Nucleus accumbens (tissue), 56 donors: ENCODE measurements at regions not wholly inside any gene's neighbourhood (a gene's known extent, or its start where the extent isn't known, plus 50 kb on each side); places are given as distances from the start of the nearest gene placed in this dataset.
A peak's percentile ranks its signal among the peaks of the same experiment; 100 is the strongest.

Source experiments
- DNase-seq, 56 donors: peaks; one replicate each; lab custom pipeline; 2025; lab: John Stamatoyannopoulos, UW

DNA sequence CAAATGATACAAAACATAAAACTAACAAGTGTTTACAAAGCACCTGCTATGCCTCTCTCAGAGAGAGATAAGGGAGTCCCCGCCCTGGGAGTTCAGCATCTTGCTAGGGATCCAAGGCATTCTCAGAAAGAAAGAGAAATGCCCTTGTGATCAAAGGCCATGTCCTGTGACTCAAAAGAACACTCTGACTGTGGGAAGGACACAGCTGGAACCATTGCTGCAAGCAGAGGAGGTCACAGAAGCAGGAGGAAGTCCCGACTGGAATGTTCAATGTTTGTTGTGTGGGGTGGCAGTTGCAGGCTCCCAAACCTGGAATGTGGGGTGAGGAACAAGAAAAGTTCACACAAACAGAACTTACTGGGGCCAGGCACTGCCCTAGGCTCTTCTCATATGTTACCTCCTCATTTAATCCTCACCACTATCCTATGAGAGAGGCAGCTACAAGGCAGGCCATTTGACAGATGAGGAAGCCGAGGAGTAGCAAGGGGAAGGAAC is 93.0 kb upstream of the GRIK3 start:
- no peak for DNase-seq

DNA sequence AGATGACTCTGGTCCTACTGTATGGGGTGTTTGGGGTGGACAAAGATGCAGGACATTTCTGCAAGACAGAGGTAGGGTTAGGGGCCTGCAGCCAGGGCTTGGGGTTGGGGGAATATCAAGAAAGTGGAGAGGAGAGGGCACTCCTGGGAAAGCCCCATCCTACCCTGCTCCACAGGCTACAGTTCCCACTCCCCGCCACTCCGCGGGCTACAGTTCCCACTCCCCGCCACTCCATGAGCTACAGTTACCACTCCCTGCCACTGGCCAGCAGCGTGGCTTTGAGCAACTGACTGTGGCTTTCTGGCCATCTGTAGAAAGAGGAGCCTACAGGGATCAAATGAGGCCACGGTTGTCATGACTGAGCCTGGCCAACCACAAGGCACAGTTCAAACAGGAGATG is 93.8 kb upstream of the GRIK3 start:
- no peak for DNase-seq

DNA sequence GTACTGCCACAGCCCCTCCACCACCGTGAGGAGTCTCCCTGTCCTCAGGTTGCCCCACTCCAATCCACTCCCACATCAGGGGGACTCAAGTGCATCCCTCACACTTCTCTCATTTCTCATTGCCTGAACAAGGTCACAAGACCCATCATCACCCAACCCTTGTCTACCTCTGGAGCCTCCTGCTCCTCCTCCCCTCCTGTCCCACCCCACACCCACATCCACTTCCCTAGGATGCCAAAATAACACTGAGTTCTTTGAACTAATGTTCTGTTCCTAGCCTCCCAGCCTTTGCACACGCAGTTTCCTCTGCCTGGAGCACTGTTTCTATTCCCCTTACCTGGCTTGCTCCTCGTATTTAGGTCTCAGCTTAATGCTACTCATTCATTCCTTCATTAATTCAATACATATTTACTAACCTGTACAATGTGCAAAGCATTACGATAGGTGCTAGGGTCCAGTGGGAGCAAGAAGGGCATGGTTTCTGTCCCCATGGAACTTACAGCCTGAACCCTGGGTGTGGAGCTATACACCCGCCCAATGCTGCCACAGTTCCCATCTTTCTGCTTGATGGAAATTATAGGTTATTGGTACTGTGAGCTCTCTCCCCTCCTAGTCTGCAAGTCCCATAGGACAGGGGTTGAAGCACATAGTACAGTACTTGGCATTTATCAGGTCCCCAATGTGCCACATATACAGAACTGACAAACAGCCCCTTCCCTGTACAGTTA is 96.1 kb upstream of the GRIK3 start:
- DNase-seq: peak in 4 of 56 donors; percentile 15 to 29 (median 24)

DNA sequence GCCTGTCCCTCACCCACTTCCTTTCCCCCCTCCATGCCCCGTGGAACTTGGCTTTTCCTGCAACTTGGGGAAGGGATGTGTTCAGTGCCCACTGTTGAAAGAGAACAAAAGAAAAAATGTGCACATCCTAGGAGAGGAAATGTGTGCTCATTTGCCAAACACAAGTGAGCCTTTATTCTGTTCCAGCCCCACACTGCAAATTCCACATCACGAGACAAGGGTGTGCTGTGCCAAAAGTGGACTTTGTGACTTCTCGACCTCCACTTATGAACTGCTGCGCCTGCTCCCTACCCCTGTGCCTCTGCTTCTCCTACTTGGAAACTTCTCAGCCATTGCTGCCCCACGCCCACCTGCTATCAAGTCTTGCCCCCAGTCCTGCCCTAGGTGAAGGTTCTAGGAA is 97.0 kb upstream of the GRIK3 start:
- DNase-seq: peak in 2 of 56 donors; percentile 10 to 14

DNA sequence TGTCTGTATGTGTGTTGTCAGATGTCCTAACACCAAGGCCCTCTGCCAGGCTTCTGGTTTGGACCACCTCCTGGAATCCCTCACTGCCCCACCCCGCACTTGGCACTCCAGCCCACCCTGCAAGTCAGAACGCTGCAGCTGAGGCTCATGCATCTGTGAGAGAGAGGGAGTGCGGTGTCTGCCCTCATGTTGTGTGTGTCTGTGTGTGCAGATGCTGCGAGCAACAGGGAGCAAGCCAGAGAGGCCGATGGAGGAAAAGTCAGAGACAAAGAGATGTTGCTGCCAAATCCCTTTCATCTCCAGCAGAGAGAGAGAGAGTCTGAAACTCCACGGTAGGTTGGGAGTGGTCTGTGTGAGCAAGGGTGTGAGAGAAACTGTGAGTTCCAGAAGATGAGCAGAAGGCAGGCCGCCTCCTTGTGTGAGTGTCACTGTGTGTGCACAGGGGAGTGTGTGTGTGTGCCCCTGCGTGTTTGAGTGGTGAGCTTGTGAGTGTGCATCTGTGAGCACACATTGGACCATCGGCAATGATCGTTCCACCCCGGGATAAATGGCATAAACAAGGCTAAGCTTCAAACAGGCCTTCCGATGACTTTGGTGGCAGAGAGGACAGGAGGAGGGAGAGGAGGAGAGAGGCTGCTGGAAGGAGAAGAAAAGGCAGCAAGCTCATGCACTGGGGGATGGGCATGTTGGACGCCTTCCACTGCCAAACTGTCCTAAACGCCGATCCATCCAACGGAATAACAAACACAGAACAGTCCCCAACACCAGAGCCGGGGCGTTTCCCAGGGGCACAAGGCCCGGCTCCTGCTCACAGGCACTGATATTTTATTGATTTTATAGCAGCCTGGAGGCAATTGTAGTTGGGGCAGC is 99.2 kb upstream of the GRIK3 start:
- DNase-seq: peak in 12 of 56 donors; percentile 9 to 53 (median 21)

DNA sequence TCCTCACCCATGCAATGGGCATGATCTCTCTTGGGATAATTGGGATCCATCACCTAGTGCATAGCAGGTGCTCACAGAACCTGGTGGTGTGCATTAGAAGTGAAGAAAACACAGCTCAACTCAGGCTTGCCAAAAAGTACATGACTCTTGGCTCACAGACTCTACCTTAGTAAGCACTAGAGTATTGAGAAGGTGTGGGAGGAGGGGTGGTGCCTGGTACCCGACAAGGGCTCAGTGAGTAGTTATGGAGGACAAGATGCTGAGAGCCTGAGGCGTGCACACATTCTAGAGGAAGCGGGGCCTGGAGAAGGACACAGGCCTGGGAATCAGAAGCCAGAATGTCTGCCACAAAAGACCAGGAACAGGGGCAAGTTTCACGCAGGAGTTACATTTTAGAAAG is 100.3 kb upstream of the GRIK3 start:
- peak in 12 of 56 donors; percentile 5 to 41 (median 24) for DNase-seq

DNA sequence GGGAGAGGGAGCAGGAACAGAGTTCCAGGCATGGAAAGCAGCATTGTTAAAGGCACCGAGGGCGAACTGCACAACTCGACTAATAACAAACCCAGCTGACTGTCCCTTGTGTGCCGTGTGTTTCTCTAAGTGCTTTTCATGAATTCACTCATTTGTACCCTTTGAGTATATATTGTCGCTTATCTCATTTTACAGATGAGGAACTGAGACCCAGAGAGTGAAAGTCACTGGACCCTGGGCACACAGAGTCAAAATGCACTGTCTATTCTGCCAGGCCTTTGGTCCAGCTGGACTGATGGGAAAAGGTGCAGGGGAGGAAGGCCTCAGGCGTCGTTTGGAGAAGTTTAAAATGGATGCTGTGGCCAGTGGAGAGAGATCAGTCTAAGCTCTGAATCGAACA is 100.7 kb upstream of the GRIK3 start:
- no peak for DNase-seq

DNA sequence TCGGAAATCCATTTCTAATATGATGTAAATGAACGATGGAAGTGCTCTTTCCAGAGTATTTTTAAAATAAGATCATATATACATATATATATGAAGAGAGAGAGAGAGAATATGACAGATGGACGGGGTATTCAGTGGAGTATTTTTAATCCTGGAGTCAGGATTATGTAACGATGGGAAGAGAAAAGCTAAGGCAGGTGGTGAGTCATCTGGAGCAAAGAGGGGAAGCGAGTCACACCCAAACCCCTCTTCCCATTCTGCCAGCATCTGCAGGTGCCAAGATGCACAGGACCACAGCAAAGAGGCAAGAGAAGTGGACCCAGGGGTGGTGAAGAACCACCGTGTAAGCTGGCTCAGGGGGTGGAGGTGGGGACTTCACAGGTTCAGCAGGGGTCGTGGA is 102.7 kb upstream of the GRIK3 start:
- peak in 2 of 56 donors; percentile 6 to 10 for DNase-seq

DNA sequence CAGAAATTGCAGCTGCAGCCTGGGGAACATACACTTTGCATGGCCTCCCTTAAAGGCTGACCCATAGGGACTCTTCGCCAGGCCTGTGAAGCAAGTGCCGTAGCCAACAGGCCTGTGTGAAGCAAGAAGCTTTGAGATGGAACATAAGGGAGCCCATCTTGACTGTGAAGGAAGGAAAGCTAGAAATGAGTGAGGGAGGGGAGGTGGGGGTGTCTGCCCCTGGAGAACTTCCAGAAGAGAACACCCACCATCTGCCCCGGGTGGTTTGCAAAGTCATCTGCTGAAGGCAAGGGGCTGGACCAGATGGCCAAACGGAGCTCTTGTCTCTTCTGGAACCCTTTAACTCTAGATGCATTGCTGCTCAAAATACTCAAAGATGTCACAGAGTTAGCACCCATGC is 103.3 kb upstream of the GRIK3 start:
- DNase-seq: no peak

DNA sequence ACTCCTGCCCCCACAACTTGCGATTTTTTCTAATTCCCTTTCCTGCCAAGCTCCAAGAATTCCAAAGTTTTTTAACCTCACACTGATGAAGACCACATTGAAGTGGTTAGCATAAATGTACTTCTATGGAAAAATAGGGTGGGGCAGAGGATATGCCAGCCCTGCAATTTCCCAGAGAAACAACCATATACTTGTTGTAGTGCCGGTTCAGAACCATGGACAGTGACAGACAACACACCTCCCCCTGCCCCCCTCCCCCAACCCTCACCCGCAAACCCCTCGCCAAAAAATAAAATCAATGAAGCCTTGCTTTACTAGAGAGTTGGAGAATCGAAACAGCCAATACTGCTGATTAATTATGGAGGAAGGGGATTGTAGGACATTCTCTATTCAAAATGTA is 109.5 kb upstream of the GRIK3 start:
- DNase-seq: no peak

DNA sequence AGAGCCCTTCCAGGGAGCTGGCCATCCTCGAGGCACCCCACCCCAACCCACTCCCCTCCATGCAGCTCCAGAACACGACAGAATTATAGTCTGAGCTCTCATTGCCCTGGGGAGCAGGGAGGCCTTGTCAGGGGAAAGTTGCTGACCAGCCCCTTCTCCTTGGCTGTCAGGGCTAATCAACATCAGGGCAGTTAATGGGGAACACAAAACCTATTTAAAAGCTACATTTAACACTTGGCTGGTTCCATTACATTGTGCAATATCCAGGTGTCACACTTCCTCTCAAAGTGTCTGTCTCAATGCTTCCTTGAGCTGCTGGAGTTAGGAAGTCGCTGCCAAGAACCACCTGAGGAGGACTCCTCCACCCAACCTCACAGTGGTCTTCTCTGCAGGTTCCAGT is 111.8 kb upstream of the GRIK3 start:
- DNase-seq: no peak

DNA sequence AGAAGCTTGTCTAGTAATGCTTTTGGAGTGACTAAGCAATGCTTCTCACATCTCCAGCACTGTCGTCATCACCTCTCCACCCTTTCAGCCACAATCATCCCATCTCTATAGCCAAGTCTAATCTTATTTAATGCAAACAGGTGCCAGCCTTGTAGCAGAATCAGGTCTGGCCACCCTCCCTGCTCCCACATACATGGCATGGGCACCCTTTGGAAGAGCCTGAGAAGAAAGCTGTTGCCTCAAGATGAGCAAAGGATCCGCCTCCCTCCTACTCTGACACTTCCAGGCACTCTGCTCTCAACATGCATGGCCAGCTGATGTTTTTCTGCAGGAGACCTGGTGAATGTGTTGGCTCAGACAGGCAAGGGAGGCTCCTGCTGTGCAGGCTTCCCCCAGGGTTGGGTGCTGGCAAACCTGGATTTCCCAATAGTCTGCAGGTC is 113.1 kb upstream of the GRIK3 start:
- DNase-seq: no peak

DNA sequence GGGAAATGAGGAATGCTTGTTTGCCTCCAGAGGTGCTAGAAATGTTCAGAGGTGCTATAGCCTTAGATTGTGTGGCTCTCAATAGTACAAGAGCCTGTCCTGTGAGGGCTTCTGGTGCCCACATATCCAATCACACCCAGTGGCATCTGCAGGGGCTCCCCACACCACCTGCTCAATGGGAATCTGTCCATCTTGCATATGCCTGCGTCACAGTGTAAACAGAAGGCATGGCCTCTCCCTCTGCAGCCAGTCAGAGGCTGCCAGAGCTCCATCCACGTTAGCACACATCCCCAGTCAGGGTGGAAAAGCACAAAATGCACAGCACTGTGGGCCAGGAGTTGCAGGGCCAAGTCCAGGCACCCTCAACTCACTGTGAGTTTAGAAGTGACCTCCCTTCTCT is 113.6 kb upstream of the GRIK3 start:
- no peak for DNase-seq

DNA sequence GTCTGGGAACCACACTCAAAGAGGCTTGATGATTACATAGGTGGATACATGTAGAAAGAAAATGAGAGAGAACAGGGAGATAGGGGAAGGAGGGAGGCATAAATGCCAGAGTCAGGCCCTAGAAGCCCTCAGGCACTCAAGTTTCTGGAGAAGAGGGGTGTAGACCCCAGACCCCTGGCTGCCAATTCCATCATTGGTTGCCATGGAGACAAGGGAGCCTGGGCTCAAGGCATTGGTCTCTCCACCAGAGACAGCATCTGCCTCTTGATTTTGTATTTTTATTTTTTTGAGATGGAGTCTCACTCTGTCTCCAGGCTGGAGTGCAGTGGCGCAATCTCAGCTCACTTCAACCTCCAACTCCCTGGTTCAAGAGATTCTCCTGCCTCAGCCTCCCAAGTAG is 114.3 kb upstream of the GRIK3 start:
- no peak for DNase-seq

DNA sequence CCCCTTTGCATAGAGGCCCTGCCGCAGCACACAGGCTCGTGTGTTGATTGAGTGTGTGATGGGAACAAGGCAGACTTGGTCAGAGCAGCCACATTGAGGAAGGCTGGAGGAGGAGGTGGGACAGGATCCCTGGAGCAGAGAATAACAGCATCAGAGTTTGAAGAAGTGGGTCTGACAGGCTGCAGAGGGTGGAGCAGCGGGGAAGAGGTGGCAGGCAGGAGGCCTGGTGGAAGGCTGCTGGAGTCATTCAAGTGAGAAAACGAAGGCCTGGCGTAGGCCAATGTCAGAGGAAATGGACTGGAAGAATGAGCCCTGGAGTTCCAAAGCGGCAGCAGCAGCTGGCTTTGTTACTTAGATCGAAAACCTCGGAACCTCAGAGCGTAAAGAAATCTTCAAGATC is 115.0 kb upstream of the GRIK3 start:
- peak in 1 of 56 donors; percentile 11 for DNase-seq

DNA sequence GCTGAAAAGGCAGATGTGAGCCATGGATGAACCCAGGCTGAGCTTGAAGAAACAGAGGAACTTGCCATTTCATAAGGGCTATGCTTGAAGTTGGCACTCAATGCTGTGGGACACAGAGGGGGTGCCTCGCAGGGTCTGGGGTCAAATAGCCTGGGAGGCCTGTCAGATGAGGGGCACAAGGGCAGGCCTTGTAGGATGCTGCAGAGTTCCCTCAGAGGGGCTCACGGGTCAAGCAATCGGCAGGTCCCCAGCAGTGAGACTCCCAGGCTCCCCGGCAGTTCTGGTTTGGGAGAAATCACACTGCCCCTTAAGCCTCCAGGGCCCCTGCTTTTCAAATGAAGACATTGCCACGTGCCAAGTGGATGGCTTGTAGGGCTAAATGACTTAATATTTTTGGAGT is 116.7 kb upstream of the GRIK3 start:
- DNase-seq: no peak

DNA sequence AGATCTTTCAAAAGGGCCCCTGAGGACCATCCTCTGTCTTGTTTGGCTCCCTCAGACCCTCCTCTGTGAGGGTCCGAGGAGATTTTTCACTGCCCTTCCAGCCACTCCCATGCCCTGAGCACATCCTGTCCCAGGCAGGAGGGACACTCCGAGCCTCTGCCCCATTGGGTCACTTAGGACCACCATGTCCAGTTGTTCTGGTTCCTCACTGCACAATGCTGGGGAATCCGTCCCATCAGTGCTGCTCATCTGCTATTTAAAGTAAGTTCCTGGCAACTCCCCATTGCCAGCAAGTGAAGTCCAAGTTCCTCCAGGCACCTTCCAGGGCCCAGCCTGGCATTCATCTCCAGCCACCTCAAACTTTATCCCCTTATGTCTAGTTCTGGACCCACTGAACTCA is 117.5 kb upstream of the GRIK3 start:
- DNase-seq: no peak

DNA sequence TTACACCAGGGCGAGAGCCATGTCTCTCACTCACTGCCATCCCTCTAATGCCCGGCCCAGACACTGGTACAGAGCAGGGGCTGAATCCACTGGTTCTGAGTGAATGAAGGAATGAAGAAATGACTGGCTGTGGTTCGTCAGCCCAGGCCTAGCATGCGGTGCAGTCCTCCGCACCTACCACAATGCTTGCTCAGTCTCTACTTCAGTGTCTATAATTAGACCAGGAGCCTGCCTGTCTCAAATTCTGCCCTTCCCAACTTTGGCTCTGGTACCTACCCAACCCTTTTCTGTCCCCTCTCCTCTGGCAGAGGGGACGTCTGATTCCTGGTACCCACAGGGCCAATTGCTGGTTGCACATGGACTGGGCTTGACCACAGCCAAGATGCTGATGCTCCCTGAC is 118.2 kb upstream of the GRIK3 start:
- no peak for DNase-seq

DNA sequence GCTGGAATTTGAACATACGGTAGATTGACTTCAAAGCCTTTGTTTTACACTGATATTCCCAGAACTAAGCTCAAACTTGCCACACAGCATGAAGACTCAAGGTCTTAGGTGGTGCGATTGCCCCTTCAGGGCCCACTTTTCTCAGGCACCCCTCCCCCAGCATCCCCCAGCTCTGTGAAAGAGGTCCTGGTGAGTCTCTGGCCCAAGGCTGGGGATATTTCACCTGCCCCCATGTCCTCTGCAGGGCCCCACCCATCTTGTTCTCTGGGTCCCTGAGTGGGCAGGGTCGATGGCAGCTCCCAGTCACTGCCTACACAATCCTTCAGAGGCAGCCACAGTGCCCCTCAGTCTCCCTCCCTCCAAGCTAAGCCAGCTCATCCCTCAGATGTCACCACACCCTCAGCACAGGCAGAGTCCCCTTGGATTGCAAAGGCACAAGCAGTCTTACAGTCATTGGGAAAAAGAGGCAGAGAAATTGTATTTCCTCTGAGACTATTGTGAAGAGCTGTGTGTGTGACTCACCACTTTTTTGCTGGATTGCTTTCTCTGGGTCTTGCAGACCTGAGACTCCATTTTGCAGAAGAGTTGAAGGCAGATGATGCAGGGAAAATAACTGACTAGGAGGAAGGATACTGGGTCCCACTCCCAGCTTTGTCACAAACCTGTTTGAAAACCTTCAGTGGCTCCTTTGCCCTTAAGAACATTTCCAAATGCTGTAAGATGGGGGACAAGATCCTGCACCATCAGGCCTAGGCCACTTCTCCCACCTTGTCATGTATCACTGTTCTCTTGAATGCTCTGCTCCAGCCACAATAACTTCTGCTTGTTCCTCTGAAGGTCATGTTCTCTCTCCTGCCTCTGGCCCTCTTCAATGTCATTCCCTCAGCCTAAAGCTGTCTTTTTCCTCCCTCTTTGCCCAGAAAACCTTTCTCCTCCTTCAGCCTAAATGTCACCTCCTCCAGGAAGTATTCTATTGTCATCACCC is 119.1 kb upstream of the GRIK3 start:
- DNase-seq: peak in 1 of 56 donors; percentile 27

DNA sequence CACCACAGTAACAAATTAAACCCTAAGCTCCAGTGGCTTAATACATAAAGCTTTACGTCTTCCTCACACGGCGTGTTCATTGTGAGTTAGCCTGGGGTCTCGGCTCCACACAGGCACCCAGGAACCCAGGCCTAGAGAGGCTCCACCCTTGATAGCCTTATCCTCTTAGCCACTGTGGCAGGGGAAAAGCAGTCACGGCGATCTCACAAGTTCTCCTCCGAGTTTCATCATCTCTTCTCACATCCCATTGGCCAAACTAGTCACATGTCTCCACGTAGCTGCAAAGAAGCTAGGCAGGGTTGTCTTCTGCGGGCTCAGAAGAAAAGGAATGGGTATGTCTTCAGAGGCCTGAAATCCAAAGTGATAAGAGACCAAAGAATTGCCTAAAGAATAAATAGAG is 122.3 kb upstream of the GRIK3 start:
- DNase-seq: no peak
